NCI-H69 (cell line): ENCODE measurements at regions not wholly inside any gene's neighbourhood (a gene's known extent, or its start where the extent isn't known, plus 50 kb on each side); places are given as distances from the start of the nearest gene placed in this dataset.
A peak's percentile ranks its signal among the peaks of the same experiment; 100 is the strongest.
"Not testable (repeated sequence)": the region's sequence is repeated elsewhere in the genome, so short reads cannot be mapped to it uniquely, and the experiment has no call there.

Experiments
- DNase-seq: peaks from one replicate; lab custom pipeline; 2025; lab: John Stamatoyannopoulos, UW

DNA sequence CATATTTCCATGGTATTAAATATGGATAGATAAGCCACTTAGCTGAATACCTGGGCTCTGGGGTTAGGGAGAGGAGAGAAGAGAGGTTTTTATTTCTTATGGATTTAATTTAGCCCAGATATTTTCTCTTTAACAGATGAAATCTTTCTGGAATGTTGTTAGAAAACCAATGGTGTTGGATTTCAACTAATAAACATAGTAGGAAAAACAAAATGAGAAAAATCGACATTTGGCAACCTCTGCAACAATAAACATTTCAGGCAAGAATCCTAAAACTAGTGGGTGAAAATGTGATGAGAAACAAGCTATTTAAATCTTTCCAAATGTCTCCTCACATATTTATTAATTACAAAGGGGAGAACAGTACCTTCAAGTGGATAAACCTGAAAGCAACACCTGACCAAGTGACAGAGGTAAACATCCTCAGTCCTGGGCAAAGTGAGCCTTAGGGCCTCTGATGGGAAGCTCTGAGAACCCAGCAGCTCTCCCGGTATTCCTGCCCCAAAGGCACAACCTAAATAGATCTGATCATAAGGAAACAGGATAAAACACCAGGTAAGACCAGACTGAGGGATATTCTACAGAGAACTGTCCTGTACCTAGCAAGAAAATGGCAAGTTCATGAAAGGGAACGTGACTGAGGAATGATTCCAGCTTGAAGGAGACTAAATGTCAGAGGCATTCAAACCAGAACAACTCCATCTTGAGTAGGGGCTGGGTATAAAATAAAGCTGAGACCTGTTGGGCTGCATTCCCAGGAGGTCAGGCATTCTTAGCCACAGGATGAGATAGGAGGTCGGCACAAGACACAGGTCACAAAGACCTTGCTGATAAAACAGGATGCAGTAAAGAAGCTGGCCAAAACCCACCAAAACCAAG, 163.7 kb downstream of the ESM1 start:
- no peak for DNase-seq

DNA sequence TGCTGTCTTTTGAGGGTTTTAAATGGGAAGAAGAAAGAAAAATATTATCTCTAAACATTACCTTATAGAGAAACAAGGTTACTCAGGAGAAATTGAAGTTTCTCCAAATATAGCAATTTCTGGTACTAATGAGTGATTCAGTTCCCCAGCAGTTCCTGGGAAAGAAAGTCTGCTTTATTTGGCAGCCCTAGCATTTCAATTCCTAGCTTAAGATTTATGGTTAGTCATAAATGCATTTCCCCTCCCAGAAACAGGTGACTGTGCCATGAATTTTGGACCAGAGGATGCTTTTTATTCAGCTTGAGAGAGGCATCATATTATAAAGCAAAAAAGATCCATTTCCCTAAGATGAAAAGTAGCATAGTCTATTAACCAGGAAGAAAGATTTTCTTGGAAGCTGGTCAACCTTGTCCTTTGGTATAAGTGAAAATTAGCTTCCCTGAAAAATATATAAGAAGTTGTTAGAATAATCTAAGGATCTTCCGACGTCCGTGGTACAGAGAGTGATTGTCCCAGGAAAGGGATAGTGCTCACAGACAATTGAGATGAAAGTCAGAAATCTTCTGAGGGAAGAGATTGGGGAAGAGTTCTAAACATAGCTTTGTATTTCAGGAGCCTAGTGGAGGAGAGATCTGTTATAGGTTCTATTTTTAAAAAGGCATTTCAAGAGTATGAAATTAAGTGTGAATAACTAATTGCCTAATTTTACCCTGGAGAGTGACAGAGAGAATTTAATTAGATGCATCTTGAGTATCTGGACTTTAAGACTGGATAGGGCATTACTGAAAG, 164.9 kb downstream of the ESM1 start:
- no peak for DNase-seq

DNA sequence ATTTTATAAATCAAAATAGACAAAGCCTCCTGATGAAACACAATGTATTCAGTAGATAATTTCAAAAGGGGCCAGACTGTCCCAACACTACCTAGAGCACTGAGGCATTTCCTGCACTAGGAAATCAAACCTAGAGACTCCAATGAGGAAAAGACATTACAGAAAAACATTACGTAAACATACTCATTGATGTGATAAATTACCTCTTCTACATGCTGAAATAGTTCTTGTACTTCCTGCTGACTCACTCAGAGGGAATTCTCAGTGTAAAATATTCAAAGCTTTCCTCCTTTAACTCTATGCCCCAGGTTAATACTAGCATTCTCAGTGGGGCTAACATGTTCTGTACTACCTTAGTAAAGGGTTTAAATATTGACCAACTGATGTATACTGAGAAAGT, 178.0 kb downstream of the ESM1 start:
- DNase-seq = no peak

DNA sequence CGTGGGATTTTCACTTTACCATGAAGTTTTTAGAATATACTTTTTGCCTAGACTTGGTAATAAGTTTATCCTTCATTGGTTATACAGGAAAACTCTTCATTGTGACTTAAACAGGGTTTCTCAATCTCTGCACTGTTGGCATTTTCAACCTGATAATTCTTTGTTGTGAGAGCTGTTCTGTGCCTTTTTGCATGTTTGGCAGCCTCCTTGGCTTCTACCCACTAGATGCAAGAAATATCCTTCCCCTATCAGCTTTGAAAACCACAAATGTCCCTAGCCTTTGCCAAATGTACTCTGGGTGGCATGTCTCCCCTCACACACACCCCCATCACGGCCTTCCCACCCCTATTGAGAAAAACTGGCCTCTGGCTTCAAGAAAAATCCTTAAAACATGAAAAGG, 180.9 kb downstream of the ESM1 start:
- DNase-seq = no peak

DNA sequence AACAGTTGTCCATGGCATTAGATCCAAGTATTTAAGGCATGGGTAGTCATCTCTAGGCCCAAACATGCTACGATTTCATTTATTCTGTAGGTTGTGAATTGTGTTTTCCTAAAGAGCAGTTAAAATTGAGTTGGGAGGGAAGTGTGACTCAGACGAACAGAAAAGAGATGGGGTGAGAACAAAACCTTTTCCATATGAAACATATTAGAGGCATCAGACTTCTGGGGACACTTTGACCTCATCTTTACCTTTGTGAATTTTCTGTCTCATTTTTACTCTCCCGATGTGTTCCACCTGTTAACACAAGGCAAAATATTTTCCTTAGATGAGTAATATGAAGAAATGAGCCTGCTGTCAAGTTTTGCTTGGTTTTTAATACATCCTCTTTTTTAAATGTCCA, 181.3 kb downstream of the ESM1 start:
- no peak for DNase-seq

DNA sequence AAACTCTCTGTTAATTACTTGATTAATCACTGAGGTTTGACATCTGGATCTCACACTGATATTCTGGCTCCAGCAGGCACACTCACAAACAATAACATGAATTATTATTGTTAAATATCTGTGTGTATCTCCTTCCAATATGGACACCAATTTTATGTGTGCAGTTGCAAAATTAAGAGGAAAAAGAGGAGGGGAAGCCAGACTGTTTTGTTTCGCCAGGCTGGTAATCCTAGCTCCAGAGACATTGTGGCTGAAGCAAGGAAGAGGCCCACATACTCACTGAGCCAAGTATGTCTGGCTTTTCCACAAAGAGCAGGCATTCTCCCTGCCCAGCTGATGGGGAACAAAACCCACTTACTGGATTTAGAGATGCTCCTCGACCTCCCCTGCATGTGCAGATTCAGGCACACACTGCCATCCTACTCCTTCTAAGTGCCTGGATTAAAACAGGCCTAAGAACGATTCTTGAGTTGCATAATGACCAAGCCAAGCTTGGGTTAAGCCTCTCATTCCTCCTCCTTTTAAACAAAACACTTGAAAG, 181.9 kb downstream of the ESM1 start:
- DNase-seq = no peak

DNA sequence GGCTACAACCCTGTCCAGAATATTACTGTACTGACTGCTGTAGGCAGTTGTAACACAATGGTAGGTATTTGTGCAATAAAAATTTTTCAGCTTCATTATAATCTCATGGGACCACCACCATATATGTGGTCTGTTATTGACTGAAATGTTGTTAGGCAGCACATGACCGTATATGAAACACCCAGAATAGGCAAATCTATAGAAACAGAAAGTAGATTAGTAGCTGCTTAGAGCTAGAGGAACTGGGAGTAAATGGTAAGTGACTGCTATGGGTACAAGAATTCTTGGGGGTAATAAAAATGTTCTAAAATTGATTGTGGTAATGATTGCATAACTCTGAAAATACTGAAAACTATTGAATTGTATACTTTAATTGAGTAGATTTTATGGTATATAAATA, 185.7 kb downstream of the ESM1 start:
- DNase-seq = no peak

DNA sequence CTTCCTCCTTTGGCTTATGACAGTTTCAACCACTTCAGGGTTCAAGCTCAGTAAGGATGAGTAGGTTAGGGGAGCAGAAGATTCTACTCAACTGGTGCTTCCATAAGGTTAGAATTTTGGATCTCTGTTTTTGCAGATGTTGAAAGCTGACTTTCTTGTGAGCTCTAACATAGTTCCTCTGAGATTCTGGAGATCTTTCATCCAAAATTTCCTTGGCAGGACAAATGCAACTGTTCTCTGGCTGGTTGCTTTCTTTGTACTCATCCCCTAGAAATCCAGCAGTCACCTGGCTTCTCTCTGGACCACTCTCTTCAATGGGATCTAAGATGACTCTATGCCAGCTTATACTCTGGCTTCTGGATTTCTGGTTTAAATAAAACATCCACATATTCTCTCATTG, 189.6 kb downstream of the ESM1 start:
- DNase-seq = no peak

DNA sequence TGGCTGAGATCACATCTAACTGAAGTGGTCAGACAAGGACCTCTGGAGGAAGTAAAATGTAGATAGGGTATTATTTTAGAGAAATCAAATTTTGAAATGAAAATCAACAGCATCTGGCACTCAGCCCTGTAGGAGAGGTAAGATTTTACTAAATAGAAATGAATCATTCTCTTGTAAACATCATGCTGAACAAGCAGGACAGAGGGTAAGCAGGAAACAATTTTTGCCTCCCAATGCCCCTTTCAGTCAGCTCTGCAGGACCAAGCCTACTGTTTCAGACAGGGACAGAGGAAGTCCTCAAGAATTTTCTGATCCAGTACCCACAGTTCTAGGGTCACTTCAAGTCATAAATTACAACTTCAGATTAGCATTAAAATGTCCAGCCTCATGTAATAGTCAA, 190.1 kb downstream of the ESM1 start:
- no peak for DNase-seq

DNA sequence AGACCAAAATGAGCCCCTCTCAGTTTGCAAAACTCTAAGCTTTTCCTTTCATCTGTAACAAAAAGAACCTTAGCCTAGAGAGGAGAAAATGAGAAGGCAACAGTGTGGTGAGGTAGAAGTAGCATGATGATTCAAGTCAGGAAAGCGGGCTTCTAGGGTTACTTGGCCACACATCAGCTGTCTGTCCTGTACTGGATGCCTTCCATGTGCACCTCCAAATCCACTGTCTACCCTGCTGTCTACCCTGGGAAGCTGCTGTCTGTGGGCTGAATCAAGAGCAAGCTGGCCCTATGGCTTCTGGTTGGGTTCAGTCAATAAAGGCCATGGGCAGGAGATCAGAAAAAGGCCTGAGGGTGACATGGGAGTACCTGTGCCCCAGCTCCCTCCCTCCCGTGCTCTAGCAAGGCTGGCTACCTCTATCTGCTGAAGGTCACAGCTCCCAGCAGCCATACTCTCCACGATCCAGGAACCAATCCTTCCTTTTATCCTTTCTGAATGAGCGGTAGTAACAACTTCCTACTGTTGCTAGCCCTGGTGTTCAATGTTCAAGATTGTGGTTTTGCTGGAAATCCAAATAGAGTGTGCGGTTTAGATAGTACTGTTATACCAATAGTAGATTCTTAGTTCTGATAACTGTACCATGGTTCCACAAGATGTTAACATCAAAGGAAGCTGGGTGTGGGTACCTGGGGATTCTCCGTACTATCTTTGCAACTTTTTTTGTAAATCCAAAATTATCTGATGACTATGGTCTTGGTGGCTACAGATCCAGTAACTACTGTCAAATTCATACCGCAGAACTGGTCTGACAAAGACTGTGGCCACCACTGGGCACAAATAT, 191.0 kb downstream of the ESM1 start:
- DNase-seq = no peak

DNA sequence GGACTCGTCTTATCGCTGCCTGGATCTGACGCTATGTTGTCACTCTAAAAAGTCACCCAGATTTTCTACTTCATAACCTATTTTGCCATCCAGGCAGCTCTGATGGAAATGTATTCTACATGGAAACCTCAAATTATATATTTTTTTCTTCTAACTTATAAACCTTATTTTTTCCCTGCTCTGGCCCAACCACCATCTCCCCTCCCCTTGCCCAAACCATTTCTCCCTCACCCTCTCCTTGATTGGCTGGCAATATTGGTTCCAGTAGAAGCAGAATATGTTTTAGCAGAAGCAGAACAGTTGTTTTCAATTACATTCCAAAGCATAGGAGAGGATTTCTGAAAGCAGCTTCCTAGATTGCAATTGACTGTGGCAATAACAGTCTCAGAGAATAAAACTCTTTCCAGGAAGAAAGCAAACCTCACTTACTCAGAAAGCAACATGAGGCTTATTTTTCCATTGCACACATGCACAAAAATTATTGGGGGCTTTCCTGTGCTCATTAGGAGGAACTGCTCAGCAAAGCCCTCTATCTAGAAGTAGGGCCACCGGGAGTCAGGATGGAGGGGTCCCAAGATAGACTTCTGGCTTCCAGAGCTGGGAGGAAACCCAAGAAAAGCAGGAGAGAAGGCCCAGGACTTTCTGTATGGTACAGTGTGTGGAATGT, 191.8 kb downstream of the ESM1 start:
- DNase-seq = no peak

DNA sequence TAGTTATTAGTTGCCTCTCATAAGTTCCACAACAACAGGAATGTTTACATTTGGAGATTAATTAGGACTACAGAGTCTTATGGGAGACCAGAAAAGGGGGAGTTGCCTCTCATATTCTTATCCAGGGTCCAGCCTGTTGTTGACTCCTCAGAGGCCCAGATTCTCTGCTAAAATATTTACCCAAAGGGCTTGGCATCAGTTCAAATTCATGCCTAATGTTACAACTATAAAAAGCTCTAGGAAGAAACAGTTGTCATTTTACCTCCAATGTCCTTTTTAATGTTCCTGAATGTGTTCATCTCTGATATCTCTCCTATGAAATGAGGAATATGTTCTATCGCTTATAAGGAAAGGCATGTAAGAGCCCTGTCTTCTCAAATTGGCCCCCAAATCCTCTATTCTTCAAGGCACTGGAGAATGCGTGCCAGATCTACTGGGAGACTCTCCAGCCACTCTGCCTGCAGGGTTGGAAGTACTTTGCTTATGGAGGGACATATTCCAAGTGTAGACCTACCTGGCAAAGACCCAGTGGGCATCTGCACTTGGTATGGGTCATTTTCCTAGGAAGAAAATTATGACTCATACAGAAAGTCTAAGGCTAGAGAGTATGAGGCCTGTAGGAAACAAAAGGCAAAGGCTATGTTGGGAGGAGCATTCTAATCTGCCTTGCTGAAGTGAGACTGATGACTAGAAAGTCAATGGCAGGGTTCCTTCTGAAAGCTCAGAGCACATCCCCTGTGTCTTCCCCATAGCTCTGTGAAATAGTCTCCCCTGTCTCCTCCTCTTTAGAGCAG, 192.6 kb downstream of the ESM1 start:
- DNase-seq = no peak

DNA sequence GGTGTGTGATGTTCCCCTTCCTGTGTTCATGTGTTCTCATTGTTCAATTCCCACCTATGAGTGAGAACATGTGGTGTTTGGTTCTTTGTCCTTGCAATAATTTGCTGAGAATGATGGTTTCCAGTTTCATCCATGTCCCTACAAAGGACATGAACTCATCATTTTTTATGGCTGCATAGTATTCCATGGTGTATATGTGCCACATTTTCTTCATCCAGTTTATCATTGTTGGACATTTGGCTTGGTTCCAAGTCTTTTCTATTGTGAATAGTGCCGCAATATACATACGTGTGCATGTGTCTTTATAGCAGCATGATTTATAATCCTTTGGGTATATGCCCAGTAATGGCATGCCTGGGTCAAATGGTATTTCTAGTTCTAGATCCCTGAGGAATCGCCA, 197.5 kb downstream of the ESM1 start:
- DNase-seq = not testable (repeated sequence)

DNA sequence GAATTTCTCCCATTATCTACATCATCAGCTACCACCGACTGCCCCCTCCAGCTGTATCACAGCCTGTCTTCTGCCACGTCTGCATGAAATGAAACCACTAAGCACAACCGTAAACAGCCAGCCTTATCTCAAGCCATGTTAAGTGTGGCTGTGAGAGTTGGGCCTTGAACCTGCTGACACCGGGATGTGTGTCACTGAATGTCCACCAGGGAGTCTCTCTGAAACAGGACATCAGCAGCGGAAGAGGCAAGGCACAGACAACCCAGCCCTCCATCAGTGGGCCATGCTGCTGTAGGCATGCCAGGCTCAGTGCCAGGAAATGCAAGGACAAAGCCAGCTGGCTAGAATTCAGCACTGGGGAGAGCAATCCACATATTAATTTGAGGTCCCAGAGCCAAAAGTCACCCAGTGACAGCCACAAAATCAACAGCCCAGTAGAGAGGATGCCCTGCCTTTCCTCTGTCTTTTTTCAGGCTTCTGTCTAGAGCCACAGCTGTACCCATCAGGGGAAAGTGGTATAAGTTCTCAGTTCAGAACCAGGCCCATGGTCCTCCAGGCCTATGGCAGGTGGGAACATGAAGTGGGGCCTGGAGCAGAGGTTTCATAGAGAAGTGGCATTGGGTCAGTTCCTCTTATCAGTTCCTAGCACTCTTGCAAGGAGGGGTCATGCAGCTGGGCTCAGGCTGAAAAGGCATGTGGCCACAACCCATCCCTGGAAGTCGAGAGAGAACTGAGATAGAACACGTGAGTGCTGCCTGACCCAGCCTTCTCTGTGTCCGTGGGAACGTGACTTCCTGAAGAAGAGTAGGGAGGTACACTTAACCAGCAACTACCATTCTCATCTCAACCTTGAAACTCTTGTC, 199.4 kb downstream of the ESM1 start:
- peak; percentile 26 for DNase-seq

DNA sequence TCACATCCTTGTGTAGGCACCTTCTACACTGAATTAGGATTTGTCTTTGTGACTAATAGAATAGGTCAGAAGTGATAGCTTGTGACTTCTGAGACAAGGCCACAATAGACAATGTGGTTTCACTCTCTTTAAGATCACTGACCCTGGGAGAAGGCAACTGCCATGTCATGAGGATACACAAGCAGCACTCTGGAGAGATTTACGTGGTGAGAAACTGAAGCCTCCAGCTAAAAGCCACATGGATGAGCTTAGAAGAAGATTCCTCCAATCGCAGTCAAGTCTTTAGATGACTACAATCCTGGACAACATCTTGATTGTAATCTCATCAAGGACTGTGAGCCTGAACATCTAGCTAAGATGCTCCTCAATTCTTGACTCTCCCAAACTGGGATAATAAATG, 206.6 kb downstream of the ESM1 start:
- no peak for DNase-seq

DNA sequence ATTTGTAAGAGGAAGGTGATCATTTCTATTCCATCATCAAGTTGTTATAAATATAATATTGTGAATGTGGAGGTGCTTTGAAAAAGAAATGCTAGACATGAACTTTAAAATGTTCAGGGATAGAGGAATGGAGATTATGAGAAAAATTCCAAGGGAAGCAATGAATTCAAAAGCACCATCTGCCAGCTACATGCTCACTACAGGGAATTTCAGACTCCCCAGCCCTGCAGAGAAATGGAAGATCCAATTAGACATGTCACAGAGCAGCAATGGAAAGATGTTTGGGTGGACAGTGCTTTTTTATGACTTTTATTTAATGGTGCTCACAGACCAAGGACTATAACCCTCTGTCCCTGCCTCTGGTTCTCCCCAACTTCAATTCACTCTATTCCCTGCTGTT, 209.7 kb downstream of the ESM1 start:
- no peak for DNase-seq

DNA sequence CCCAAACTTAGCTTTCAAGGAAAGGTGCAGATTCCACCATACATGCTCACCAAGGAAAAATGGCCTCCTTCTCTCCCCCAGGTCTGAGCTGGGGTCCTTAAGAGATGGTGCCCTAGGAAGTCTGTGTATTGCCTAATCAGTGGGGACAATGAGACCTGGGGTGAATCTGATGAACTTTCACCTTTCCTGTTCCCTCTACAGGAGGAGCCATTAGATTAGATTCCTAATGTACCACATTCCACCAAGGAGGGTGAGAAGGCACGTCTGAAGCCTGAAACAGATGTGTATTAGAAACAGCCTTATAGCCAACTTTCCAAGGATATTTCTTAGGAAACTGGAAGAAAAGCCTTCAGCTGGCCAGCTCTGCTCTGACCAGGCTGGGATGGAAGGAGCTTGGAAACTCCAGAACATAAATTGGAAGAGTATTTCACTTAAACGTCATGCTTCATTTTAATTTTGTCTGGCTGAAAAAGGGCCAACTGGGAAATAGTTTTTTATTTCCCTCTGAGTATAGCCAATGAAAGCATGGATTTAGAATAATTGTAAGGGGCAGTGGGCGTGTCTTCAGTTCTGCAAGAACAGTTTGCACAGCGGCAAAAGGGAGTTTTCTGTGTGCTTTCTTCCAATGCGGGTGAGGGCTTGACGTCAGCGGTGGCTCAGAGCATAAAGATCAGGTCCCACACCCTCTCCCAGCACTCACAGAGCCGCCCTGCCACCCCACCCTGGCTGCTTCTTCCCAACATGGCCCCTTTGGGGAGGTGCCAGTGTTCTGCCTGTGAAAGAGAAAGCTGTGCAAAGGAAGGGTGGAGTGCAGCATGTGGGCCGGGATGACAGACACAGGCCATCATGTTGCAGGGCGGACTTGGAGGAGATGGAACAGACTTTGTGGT, 210.9 kb downstream of the ESM1 start:
- DNase-seq = peak; percentile 22

DNA sequence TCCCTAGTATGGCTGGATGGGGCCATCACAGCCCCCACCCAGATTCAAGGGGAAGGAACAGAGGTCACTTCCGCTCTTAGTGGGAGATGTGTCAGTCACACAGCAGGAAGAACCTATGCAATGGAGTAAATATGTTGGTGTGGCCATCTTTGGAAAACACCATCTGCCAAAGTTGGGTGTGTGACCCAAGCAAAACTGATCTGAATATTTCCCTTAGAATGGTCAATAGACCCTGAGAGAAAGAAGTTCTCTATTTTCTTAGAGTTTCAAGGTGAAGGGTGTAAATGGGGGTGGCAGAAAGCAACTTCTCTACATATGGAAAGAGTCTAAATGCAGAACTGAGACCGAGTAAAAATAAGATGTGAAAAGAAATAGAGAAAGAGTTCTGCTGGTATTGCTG, 212.7 kb downstream of the ESM1 start:
- no peak for DNase-seq

DNA sequence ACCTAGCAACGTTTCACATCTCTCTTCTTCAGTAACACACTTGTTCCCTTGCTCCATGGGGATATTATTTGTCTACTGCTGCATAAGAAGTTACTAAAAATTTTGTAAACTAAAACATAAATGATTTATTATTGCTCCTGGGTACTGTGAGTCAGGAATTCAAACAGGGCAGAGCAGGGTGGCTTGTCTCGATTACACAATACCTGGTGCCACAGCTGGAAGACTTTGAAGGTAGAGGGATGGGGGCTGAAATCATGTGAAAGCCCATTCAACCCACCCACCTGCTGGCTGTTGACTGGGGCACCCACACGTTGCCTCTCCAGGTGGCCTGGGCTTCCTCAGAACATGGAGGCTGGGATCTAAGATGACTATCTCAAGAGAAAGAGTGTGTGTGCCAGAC, 213.2 kb downstream of the ESM1 start:
- no peak for DNase-seq
